Vagina (tissue), 2 donors: ENCODE measurements at regions not wholly inside any gene's neighbourhood (a gene's known extent, or its start where the extent isn't known, plus 50 kb on each side); places are given as distances from the start of the nearest gene placed in this dataset.

Experiments
- CTCF ChIP-seq, 3 experiments: fragments of 450-650 bp in 2 of 3; fragments of 200-600 bp in 1 of 3; sonication (generic) in 1 of 3; IDR thresholded peaks; one replicate each; pipeline ENCODE4 v1.5.1; 2017 to 2019; ENCODE audit warnings: antibody characterized with exemption in 3 of 3, mild to moderate bottlenecking in 2 of 3, moderate library complexity in 2 of 3
- POLR2A ChIP-seq, 2 donors: fragments of 450-650 bp; IDR thresholded peaks; one replicate each; pipeline ENCODE4 v1.6.1; 2017; ENCODE audit warnings: antibody characterized with exemption in 2 of 2, mild to moderate bottlenecking in 2 of 2, moderate library complexity in 2 of 2

- no peak for TF ChIP-seq CTCF (IDR thresholded peaks at IDR 0.05)
- no peak for TF ChIP-seq POLR2A (IDR thresholded peaks at IDR 0.05)
Measured at GRCh38 chr13:86813198-86813597, 858.0 kb upstream of the SLITRK5 start.
